Activated T-helper 9 cell treated with anti-CD3 and anti-CD28 coated beads, Interleukin-2, amount 50 U/mL, for 16 hours (primary cell): ENCODE measurements at regions not wholly inside any gene's neighbourhood (a gene's known extent, or its start where the extent isn't known, plus 50 kb on each side); places are given as distances from the start of the nearest gene placed in this dataset.
A peak's percentile ranks its signal among the peaks of the same experiment; 100 is the strongest.

Experiments used
- DNase-seq: peaks from one replicate; pipeline ENCODE4 v3.0.0-alpha.2; 2020; ENCODE audit warnings: low read depth

- DNase-seq, result no peak
These were observed 93.2 kb upstream of the ARHGEF3 start for GRCh38 chr3:56894881-56895431.

- no peak for DNase-seq
These were observed 88.8 kb upstream of the ARHGEF3 start for GRCh38 chr3:56890448-56891091.

- DNase-seq, result no peak
These were observed 87.4 kb upstream of the ARHGEF3 start for GRCh38 chr3:56889131-56889530.

- no peak for DNase-seq
These were observed 85.8 kb upstream of the ARHGEF3 start for GRCh38 chr3:56887402-56888025.

GRCh38 chr3:56886314-56886713, 84.6 kb upstream of the ARHGEF3 start:
- DNase-seq, result no peak

- DNase-seq, result no peak
These were observed 84.1 kb upstream of the ARHGEF3 start for GRCh38 chr3:56885879-56886278.

GRCh38 chr3:56885453-56885852, 83.7 kb upstream of the ARHGEF3 start:
- DNase-seq, result no peak

GRCh38 chr3:56884387-56884786, 82.6 kb upstream of the ARHGEF3 start:
- DNase-seq, result no peak

GRCh38 chr3:56883828-56884227, 82.1 kb upstream of the ARHGEF3 start:
- no peak for DNase-seq

- no peak for DNase-seq
These were observed 81.1 kb upstream of the ARHGEF3 start for GRCh38 chr3:56882896-56883295.

- DNase-seq, result no peak
These were observed 80.1 kb upstream of the ARHGEF3 start for GRCh38 chr3:56881841-56882240.

- no peak for DNase-seq
These were observed 79.2 kb upstream of the ARHGEF3 start for GRCh38 chr3:56880720-56881575.

GRCh38 chr3:56879436-56880215, 77.9 kb upstream of the ARHGEF3 start:
- DNase-seq, result no peak

- DNase-seq, result peak; percentile 31
These were observed 76.3 kb upstream of the ARHGEF3 start for GRCh38 chr3:56878074-56878473.

GRCh38 chr3:56876916-56877315, 75.2 kb upstream of the ARHGEF3 start:
- no peak for DNase-seq

- DNase-seq, result no peak
These were observed 72.5 kb upstream of the ARHGEF3 start for GRCh38 chr3:56874269-56874668.

GRCh38 chr3:56870436-56870835, 68.7 kb upstream of the ARHGEF3 start:
- no peak for DNase-seq

- no peak for DNase-seq
These were observed 67.6 kb upstream of the ARHGEF3 start for GRCh38 chr3:56869157-56869889.

GRCh38 chr3:56868706-56869105, 67.0 kb upstream of the ARHGEF3 start:
- no peak for DNase-seq

- no peak for DNase-seq
These were observed 65.9 kb upstream of the ARHGEF3 start for GRCh38 chr3:56867671-56868070.

GRCh38 chr3:56864918-56865524, 63.3 kb upstream of the ARHGEF3 start:
- DNase-seq, result no peak
